K562 (cell line): ENCODE measurements at regions not wholly inside any gene's neighbourhood (a gene's known extent, or its start where the extent isn't known, plus 50 kb on each side); places are given as distances from the start of the nearest gene placed in this dataset.

Experiments used
- ATAC-seq: fragments of 200-7000 bp; cut with Tn5 transposase; 3 replicates; pipeline ENCODE4 v1.9.1; 2020; ENCODE audit warnings: moderate library complexity
- BruUV-seq: library from RNA; stranded (reverse); fragments of 400-500 nt; replicated peaks from 2 replicates; lab custom pipeline; 2021; lab: Mats Ljungman, UMichigan
- CTCF ChIA-PET: fragments of 300-600 bp; formaldehyde crosslinking; extraction: SDS; loops from one replicate; lab custom pipeline; 2021; ENCODE audit warnings: low intra/inter-chr PET ratio; lab: Yijun Ruan, JAX
- POLR2A ChIA-PET: fragments of 300-600, 350-650 bp; sonication (Branson Sonifier 250); formaldehyde crosslinking; extraction: SDS; loops from one replicate; lab custom pipeline; 2021; ENCODE audit warnings: antibody characterized with exemption, inconsistent platforms; lab: Yijun Ruan, JAX
- DNase-seq, 4 experiments: peaks; one replicate each; pipeline versions ENCODE4 v3.0.0 to v3.0.0-alpha.2; 2011 to 2018; ENCODE audit warnings: low spot score in 3 of 4, mixed read lengths in 3 of 4; ENCODE audit errors: extremely low read depth in 1 of 4
- FAIRE-seq: peaks from 2 replicates; lab custom pipeline; 2011; peaks lifted over from hg19 to GRCh38; lab: Jason Lieb, UNC
- H2AFZ ChIP-seq: 2 replicates; pipeline ENCODE4 v1.6.0; 2011; ENCODE audit warnings: low read depth, low read length, control low read depth, inconsistent platforms
- H3K27ac ChIP-seq: fragments of 200-600 bp; 3 replicates; pipeline ENCODE4 v1.8.0; 2011; ENCODE audit warnings: low read depth, mild to moderate bottlenecking, control low read depth, inconsistent platforms, low read length, moderate library complexity, mixed read lengths; ENCODE audit errors: extremely low read depth
- H3K27me3 ChIP-seq, 2 experiments: fragments of 300-600 bp in 1 of 2; 2 replicates in 1 of 2; 3 replicates in 1 of 2; pipeline versions ENCODE4 v1.6.0 to v1.8.0; 2011; ENCODE audit warnings: inconsistent platforms in 2 of 2, low read length in 2 of 2, mild to moderate bottlenecking in 1 of 2, mixed read lengths in 1 of 2, moderate library complexity in 1 of 2; ENCODE audit not compliant: control insufficient read depth in 2 of 2, insufficient read depth in 2 of 2
- H3K36me3 ChIP-seq: fragments of 300-600 bp; 3 replicates; pipeline ENCODE4 v1.8.0; 2011; ENCODE audit warnings: mild to moderate bottlenecking, low read length, inconsistent platforms; ENCODE audit not compliant: control insufficient read depth, insufficient read depth
- H3K4me1 ChIP-seq, 2 experiments: fragments of 200-600 bp in 1 of 2; replicated peaks in 1 of 2; 2 replicates in 1 of 2; 3 replicates in 1 of 2; pipeline versions ENCODE4 v1.5.1 to v1.8.0; 2011; ENCODE audit warnings: inconsistent platforms in 2 of 2, low read length in 2 of 2, mild to moderate bottlenecking in 1 of 2, mixed read lengths in 1 of 2, moderate library complexity in 1 of 2; ENCODE audit not compliant: control insufficient read depth in 2 of 2, insufficient read depth in 2 of 2
- H3K4me2 ChIP-seq: 2 replicates; pipeline ENCODE4 v1.6.1; 2011; ENCODE audit warnings: low read length, control low read depth, inconsistent platforms, mixed read lengths; ENCODE audit not compliant: insufficient read depth
- H3K4me3 ChIP-seq: fragments of 200-600 bp; sonication (generic), shearing (Covaris generic); 2 replicates; pipeline ENCODE4 v1.5.1; 2016; ENCODE audit warnings: control low read depth, inconsistent platforms
- H3K79me2 ChIP-seq: fragments of 200-600 bp; 3 replicates; pipeline ENCODE4 v1.8.0; 2011; ENCODE audit warnings: low read length, inconsistent platforms; ENCODE audit not compliant: control insufficient read depth, insufficient read depth
- H3K9ac ChIP-seq, 2 experiments: 2 replicates each; pipeline versions ENCODE4 v1.6.0 to v1.6.1; 2011; ENCODE audit warnings: low read depth in 2 of 2, low read length in 2 of 2, control low read depth in 1 of 2, inconsistent platforms in 1 of 2, mild to moderate bottlenecking in 1 of 2, mixed read lengths in 1 of 2; ENCODE audit not compliant: insufficient read depth in 1 of 2
- H3K9me1 ChIP-seq: one replicate; pipeline ENCODE4 v1.6.0; 2011; ENCODE audit warnings: inconsistent platforms, mild to moderate bottlenecking, low read length, moderate library complexity; ENCODE audit not compliant: control insufficient read depth, insufficient read depth
- H3K9me3 ChIP-seq: replicated peaks from 2 replicates; pipeline ENCODE4 v1.5.1; 2011; ENCODE audit warnings: low read depth, low read length, inconsistent platforms; ENCODE audit not compliant: control insufficient read depth, insufficient read depth
- H4K20me1 ChIP-seq: replicated peaks from 2 replicates; pipeline ENCODE4 v1.6.1; 2011; ENCODE audit warnings: low read length, inconsistent platforms, mixed read lengths; ENCODE audit not compliant: control insufficient read depth, insufficient read depth
- CBX2 ChIP-seq: fragments of 200-600 bp; sonication (generic); IDR thresholded peaks from one replicate; pipeline ENCODE4 v1.6.1; 2012; ENCODE audit warnings: mild to moderate bottlenecking, low read length, inconsistent platforms; ENCODE audit not compliant: insufficient read depth, poor library complexity, severe bottlenecking
- CGGBP1 ChIP-seq: fragments of 250-450 bp; sonication (Bioruptor Pico); IDR thresholded peaks from 2 replicates; pipeline ENCODE4 v1.9.0; 2021; ENCODE audit warnings: mild to moderate bottlenecking
- CHCHD3 ChIP-seq: fragments of 250-450 bp; sonication (Bioruptor Pico); IDR thresholded peaks from 2 replicates; pipeline ENCODE4 v2.1.2; 2022; ENCODE audit warnings: mild to moderate bottlenecking
- DIDO1 ChIP-seq: fragments of 450-650 bp; IDR thresholded peaks from 2 replicates; pipeline ENCODE4 v1.6.1; 2016; ENCODE audit warnings: low read depth, missing biosample characterization, missing genetic modification characterization
- ELF4 ChIP-seq: fragments of 450-650 bp; formaldehyde crosslinking; IDR thresholded peaks from 2 replicates; pipeline ENCODE4 v1.4.0; 2022; ENCODE audit warnings: missing genetic modification characterization
- GATAD2A ChIP-seq: fragments of 450-650 bp; IDR thresholded peaks from 2 replicates; pipeline ENCODE4 v1.6.1; 2017
- MTA1 ChIP-seq: fragments of 450-650 bp; IDR thresholded peaks from 2 replicates; pipeline ENCODE4 v1.6.1; 2017; ENCODE audit warnings: borderline replicate concordance
- RBM14 ChIP-seq: fragments of 200-400 bp; formaldehyde crosslinking; IDR thresholded peaks from 2 replicates; pipeline ENCODE4 v1.6.1; 2018; ENCODE audit warnings: low read depth, mild to moderate bottlenecking, low read length, moderate library complexity, borderline replicate concordance; ENCODE audit not compliant: insufficient read depth
- SIN3A ChIP-seq, 2 experiments: fragments of 150-350 bp in 1 of 2; IDR thresholded peaks; 2 replicates each; pipeline ENCODE4 v1.6.1; 2011 to 2016; ENCODE audit warnings: borderline replicate concordance in 2 of 2, low read depth in 2 of 2, low read length in 2 of 2, mild to moderate bottlenecking in 2 of 2, moderate library complexity in 2 of 2; ENCODE audit not compliant: control insufficient read depth in 1 of 2
- SMARCC2 ChIP-seq: fragments of 450-650 bp; IDR thresholded peaks from 2 replicates; pipeline ENCODE4 v1.6.1; 2017; ENCODE audit warnings: antibody characterized with exemption, moderate library complexity, mild to moderate bottlenecking, low read depth
- SP2 ChIP-seq: IDR thresholded peaks from 2 replicates; pipeline ENCODE4 v1.6.1; 2011; ENCODE audit warnings: mild to moderate bottlenecking, low read depth, low read length, moderate library complexity; ENCODE audit not compliant: poor library complexity, severe bottlenecking; ENCODE audit errors: extremely low read depth
- VEZF1 ChIP-seq: fragments of 200-800 bp; sonication (Bioruptor generic); IDR thresholded peaks from 2 replicates; pipeline ENCODE4 v1.6.1; 2017; ENCODE audit warnings: missing genetic modification characterization, missing compliant biosample characterization
- ZBTB12 ChIP-seq: fragments of 250-450 bp; sonication (Bioruptor Pico); IDR thresholded peaks from 2 replicates; pipeline ENCODE4 v1.4.0; 2020
- ZNF12 ChIP-seq: sonication (generic); formaldehyde crosslinking; IDR thresholded peaks from 2 replicates; pipeline ENCODE4 v1.4.0; 2020; ENCODE audit warnings: mild to moderate bottlenecking, missing genetic modification reagents
- WGBS: fragments of 100-300 bp; shearing (Covaris generic); methylation state at CpG from one replicate; pipeline ENCODE4 v1.1.6; 2016; ENCODE audit warnings: low coverage, mixed read lengths; ENCODE audit not compliant: insufficient coverage; ENCODE audit errors: missing lambda C conversion rate; 5-methylcytosine and 5-hydroxymethylcytosine counted together
- in situ Hi-C: fragments of 300-500 bp; cut with MboI; formaldehyde crosslinking; loops from 4 replicates; pipeline ENCODE4 v1.15.0; 2018; ENCODE audit warnings: inconsistent platforms, mixed read lengths
- intact Hi-C: fragments of 100-400 bp; cut with micrococcal nuclease; formaldehyde crosslinking; loops from 2 replicates; pipeline ENCODE4 v1.14.2; 2022
- TF ChIP-seq, protein P1 (sequence below), 2 experiments: fragments of 450-650 bp in 1 of 2; sonication (generic) in 1 of 2; formaldehyde crosslinking; conservative IDR thresholded peaks; 2 replicates each; pipeline versions ENCODE4 v1.4.0 to v1.8.1; 2020 to 2022; ENCODE audit warnings: mild to moderate bottlenecking in 1 of 2, missing genetic modification reagents in 1 of 2

DNA sequence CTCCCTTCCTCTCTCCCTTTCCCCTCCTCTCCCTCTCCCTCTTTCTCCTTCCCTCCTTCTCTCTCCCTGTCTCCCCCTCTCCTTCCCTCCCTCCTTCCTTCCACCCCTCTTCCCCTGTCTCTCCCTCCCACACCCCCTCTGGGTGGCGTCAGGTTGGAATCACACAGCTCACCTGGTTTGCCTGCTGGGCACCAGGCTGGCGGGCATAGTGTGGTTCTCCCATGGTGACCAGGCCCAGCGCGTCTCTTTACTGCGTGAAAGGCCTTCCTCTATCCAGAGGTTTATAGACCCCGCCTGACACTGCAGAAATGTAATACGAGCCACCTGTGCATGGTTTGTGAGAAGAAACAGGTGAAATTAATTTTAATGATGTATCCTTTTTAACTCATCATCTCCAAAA lies 76.2 kb downstream of the MRPL36 start:
- H3K4me2 ChIP-seq: no peak overlapping the region
- no peaks in the 10 kb centered on the region for H3K36me3 ChIP-seq
- CTCF ChIA-PET: interaction anchor here (0.5 kb wide), 1 partner anchor 1066 kb away, joined by 3 read pairs; no protein-coding TSS in a partner anchor
- TF ChIP-seq VEZF1 (CRISPR knock-in tag) (no peak), ELF4 (CRISPR knock-in tag) (no peak), GATAD2A (no peak), ZBTB12 (no peak), MTA1 (no peak), RBM14 (no peak), DIDO1 (no peak), SIN3A (IDR thresholded peaks at IDR 0.05; ENCODE audit: borderline replicate concordance in 2 of 2, control insufficient read depth in 1 of 2, low read depth in 2 of 2, low read length in 2 of 2) (no peak), CBX2 (no peak), CHCHD3 (CRISPR knock-in tag) (no peak), CGGBP1 (CRISPR knock-in tag) (no peak), SP2 (no peak), SMARCC2 (no peak), ZNF12 (CRISPR knock-in tag) (no peak)
- TF ChIP-seq, protein P1, sequence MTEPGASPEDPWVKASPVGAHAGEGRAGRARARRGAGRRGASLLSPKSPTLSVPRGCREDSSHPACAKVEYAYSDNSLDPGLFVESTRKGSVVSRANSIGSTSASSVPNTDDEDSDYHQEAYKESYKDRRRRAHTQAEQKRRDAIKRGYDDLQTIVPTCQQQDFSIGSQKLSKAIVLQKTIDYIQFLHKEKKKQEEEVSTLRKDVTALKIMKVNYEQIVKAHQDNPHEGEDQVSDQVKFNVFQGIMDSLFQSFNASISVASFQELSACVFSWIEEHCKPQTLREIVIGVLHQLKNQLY (CRISPR knock-in tag; conservative IDR thresholded peaks at IDR 0.05): no peak
- intact Hi-C loops (loop anchor here (10.0 kb wide), 1 partner anchor 49 kb away; no protein-coding TSS in a partner anchor), in situ Hi-C loops (no loop called here)
- no peaks in the 10 kb centered on the region for H3K79me2 ChIP-seq
- H3K9me3 ChIP-seq: peaks cover 4% of the 10 kb centered on the region; the same call in 1 of the 2 replicates
- FAIRE-seq (no peak), ATAC-seq (no peak), DNase-seq (no peak)
- H3K27ac ChIP-seq: no peak overlapping the region
- peaks cover 2 to 19% of the 10 kb centered on the region in 2 experiments; a peak in 3 of 5 replicates for H3K4me1 ChIP-seq
- H3K9ac ChIP-seq: no peak overlapping the region
- H3K27me3 ChIP-seq: peaks cover 36 to 55% of the 10 kb centered on the region in 2 experiments
- no peak overlapping the region for H2AFZ ChIP-seq
- no peak overlapping the region for H3K4me3 ChIP-seq
- POLR2A ChIA-PET: interaction anchor here (0.6 kb wide), 1 partner anchor 57 kb away, joined by 3 read pairs; no protein-coding TSS in a partner anchor
- no peaks in the 10 kb centered on the region for H3K9me1 ChIP-seq
- H4K20me1 ChIP-seq: no peaks in the 10 kb centered on the region
- BruUV-seq: no TSS peak
- 15% methylated on average over 6 of the region's 7 CpGs for WGBS
